ENCODE measurements at regions not wholly inside any gene's neighbourhood (a gene's known extent, or its start where the extent isn't known, plus 50 kb on each side); places are given as distances from the start of the nearest gene placed in this dataset.
"Not testable (repeated sequence)": the region's sequence is repeated elsewhere in the genome, so short reads cannot be mapped to it uniquely, and the experiment has no call there.

- FAIRE-seq: no peak
- Histone ChIP-seq H3K4me1 (replicated peaks in 1 of 2; ENCODE audit: control insufficient read depth in 2 of 2, insufficient read depth in 2 of 2, low read length in 2 of 2) (no peaks in the 10 kb centered on the region), H3K9me3 (replicated peaks; ENCODE audit: control insufficient read depth, insufficient read depth, low read depth, low read length) (no peaks in the 10 kb centered on the region), H3K9me1 (ENCODE audit: control insufficient read depth, insufficient read depth, low read length) (no peaks in the 10 kb centered on the region), H4K20me1 (replicated peaks; ENCODE audit: control insufficient read depth, insufficient read depth, low read length) (no peaks in the 10 kb centered on the region), H3K79me2 (ENCODE audit: control insufficient read depth, insufficient read depth, low read length) (no peaks in the 10 kb centered on the region), H3K36me3 (ENCODE audit: control insufficient read depth, insufficient read depth, low read length) (no peaks in the 10 kb centered on the region), H3K4me2 (ENCODE audit: insufficient read depth, low read length) (no peak overlapping the region), H3K27me3 (ENCODE audit: control insufficient read depth in 2 of 2, insufficient read depth in 2 of 2, low read length in 2 of 2) (no peaks in the 10 kb centered on the region), H3K9ac (ENCODE audit: insufficient read depth in 1 of 2, low read depth in 2 of 2, low read length in 2 of 2) (no peak overlapping the region), H3K27ac (ENCODE audit: extremely low read depth, low read depth, low read length) (no peak overlapping the region), H3K4me3 (no peak overlapping the region), H2AFZ (ENCODE audit: low read depth, low read length) (peak overlapping the region; percentile 38; the same call in 1 of the 2 replicates)
- no TSS peak for BruUV-seq (replicated peaks)
- in situ Hi-C loops (cut with MboI) (loop anchor here (5.0 kb wide), 1 partner anchor 232 kb away; no protein-coding TSS in a partner anchor), intact Hi-C loops (cut with micrococcal nuclease) (no loop called here)
- ATAC-seq: no peak
- WGBS (ENCODE audit: insufficient coverage, low coverage, missing lambda C conversion rate): 49% methylated on average over 3 of the region's 3 CpGs
- CTCF ChIA-PET (ENCODE audit: low intra/inter-chr PET ratio): no interaction called here
- DNase-seq (ENCODE audit: extremely low read depth in 1 of 4, low spot score in 3 of 4): no peak
- TF ChIP-seq HMGXB4 (CRISPR knock-in tag; IDR thresholded peaks at IDR 0.05) (no peak), L3MBTL2 (IDR thresholded peaks at IDR 0.05) (no peak), HDAC2 (IDR thresholded peaks at IDR 0.05) (no peak), CUX1 (CRISPR knock-in tag; IDR thresholded peaks at IDR 0.05) (no peak), MECOM (CRISPR knock-in tag; IDR thresholded peaks at IDR 0.05) (no peak), PHTF2 (CRISPR knock-in tag; IDR thresholded peaks at IDR 0.05) (no peak), SIRT6 (IDR thresholded peaks at IDR 0.05; ENCODE audit: low read depth, low read length) (no peak)
- POLR2A ChIA-PET: interaction anchor here (0.6 kb wide), 1 partner anchor 78 kb away, joined by 3 read pairs; no protein-coding TSS in a partner anchor
Measured at GRCh38 chr9:73089304-73089985, 62.2 kb upstream of the ANXA1 start.

GRCh38 chr9:73087876-73088275 is 63.8 kb upstream of the ANXA1 start:
- H4K20me1 ChIP-seq (replicated peaks; ENCODE audit: control insufficient read depth, insufficient read depth, low read length); H2AFZ ChIP-seq (ENCODE audit: low read depth, low read length); H3K79me2 ChIP-seq (ENCODE audit: control insufficient read depth, insufficient read depth, low read length); H3K9ac ChIP-seq (ENCODE audit: insufficient read depth in 1 of 2, low read depth in 2 of 2, low read length in 2 of 2); H3K27ac ChIP-seq (ENCODE audit: extremely low read depth, low read depth, low read length); H3K4me1 ChIP-seq (replicated peaks in 1 of 2; ENCODE audit: control insufficient read depth in 2 of 2, insufficient read depth in 2 of 2, low read length in 2 of 2); H3K4me2 ChIP-seq (ENCODE audit: insufficient read depth, low read length); ATAC-seq; H3K4me3 ChIP-seq; H3K9me1 ChIP-seq (ENCODE audit: control insufficient read depth, insufficient read depth, low read length); POLR2A ChIA-PET; DNase-seq (ENCODE audit: extremely low read depth in 1 of 4, low spot score in 3 of 4); H3K9me3 ChIP-seq (replicated peaks; ENCODE audit: control insufficient read depth, insufficient read depth, low read depth, low read length); H3K27me3 ChIP-seq (ENCODE audit: control insufficient read depth in 2 of 2, insufficient read depth in 2 of 2, low read length in 2 of 2); H3K36me3 ChIP-seq (ENCODE audit: control insufficient read depth, insufficient read depth, low read length); FAIRE-seq; CTCF ChIA-PET (ENCODE audit: low intra/inter-chr PET ratio); intact Hi-C loops (cut with micrococcal nuclease); BruUV-seq (replicated peaks): not testable (repeated sequence)
- 17% methylated on average over 3 of the region's 4 CpGs for WGBS (ENCODE audit: insufficient coverage, low coverage, missing lambda C conversion rate)
- in situ Hi-C loops (cut with MboI): loop anchor here (5.0 kb wide), 1 partner anchor 231 kb away; no protein-coding TSS in a partner anchor
